ENCODE measurements at regions not wholly inside any gene's neighbourhood (a gene's known extent, or its start where the extent isn't known, plus 50 kb on each side); places are given as distances from the start of the nearest gene placed in this dataset.

DNA sequence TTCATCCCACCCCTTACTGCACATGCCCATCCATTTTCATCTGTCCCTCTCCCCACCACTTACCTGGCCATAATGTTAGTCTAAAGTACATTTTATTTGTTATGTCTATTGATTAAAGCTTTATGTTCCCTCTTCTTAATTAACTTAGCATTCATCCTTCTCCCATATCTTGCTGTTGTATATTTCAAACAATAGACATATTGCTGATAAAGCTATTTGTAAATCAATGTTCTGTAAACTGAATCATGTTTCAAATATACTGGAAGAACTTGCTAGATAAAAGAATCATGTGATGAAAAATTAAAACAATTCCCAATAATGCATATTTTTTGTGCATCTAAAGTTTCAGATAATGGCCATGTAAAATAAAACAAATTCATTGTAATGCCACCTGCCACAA lies 249.2 kb downstream of the IGSF11 start:
- no peak overlapping the region for H3K4me3 ChIP-seq (ENCODE audit: low read depth, low read length)
- TF ChIP-seq MYC (IDR thresholded peaks at IDR 0.05; ENCODE audit: low read depth, low read length) = no peak
- TF ChIP-seq POLR2A (IDR thresholded peaks at IDR 0.05; ENCODE audit: extremely low read depth, insufficient read length) = no peak
- TF ChIP-seq, protein P1, sequence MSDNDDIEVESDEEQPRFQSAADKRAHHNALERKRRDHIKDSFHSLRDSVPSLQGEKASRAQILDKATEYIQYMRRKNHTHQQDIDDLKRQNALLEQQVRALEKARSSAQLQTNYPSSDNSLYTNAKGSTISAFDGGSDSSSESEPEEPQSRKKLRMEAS (IDR thresholded peaks at IDR 0.05; ENCODE audit: low read depth, low read length) = no peak
- TF ChIP-seq, protein P2, sequence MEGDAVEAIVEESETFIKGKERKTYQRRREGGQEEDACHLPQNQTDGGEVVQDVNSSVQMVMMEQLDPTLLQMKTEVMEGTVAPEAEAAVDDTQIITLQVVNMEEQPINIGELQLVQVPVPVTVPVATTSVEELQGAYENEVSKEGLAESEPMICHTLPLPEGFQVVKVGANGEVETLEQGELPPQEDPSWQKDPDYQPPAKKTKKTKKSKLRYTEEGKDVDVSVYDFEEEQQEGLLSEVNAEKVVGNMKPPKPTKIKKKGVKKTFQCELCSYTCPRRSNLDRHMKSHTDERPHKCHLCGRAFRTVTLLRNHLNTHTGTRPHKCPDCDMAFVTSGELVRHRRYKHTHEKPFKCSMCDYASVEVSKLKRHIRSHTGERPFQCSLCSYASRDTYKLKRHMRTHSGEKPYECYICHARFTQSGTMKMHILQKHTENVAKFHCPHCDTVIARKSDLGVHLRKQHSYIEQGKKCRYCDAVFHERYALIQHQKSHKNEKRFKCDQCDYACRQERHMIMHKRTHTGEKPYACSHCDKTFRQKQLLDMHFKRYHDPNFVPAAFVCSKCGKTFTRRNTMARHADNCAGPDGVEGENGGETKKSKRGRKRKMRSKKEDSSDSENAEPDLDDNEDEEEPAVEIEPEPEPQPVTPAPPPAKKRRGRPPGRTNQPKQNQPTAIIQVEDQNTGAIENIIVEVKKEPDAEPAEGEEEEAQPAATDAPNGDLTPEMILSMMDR (IDR thresholded peaks at IDR 0.05; ENCODE audit: low read depth, low read length) = no peak
- DNase-seq (ENCODE audit: low read depth) = no peak

DNA sequence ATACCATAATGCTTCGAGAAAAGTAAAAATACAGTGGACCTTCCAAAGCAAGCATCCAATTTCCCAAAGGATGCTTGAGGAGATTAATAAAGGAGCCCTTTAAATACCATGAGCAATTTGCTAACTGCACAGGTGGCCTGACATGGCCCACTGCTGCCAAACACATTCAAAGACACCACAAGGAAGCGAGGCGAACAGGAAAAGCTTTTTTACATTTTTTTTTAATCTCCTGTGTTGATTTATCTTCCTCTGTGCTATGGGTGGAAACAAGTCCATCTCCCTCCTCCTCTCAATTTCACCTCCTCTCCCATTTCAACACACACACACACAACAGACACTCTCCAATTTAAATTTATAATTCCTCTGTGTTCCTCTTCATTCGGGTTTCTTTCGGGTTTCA lies 243.4 kb downstream of the IGSF11 start:
- H3K4me3 ChIP-seq (ENCODE audit: low read depth, low read length) = no peak overlapping the region
- DNase-seq (ENCODE audit: low read depth) = no peak
- TF ChIP-seq, protein P1 (IDR thresholded peaks at IDR 0.05; ENCODE audit: low read depth, low read length) = no peak
- no peak for TF ChIP-seq MYC (IDR thresholded peaks at IDR 0.05; ENCODE audit: low read depth, low read length)
- TF ChIP-seq, protein P2 (IDR thresholded peaks at IDR 0.05; ENCODE audit: low read depth, low read length) = no peak
- TF ChIP-seq POLR2A (IDR thresholded peaks at IDR 0.05; ENCODE audit: extremely low read depth, insufficient read length) = no peak

DNA sequence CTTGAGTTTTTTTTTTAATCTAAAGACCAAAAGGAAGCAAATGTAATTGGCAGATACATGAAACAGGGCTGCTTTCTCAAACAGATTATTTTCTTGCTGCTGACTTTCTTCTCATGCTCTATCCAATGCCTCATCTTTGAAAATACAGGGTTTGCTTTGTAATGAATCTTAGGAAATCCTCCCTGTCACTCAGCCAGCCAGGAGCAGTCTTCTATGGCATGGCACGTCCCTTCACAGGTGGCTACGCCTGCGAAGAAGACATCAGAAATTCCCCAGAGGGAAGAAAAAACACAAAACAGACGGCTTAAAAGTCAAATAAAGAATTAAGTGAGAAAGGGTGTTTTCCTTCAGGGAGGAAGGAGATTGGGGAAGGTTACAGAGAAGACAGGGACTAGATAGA lies 242.5 kb downstream of the IGSF11 start:
- TF ChIP-seq, protein P2 (IDR thresholded peaks at IDR 0.05; ENCODE audit: low read depth, low read length) = no peak
- no peak overlapping the region for H3K4me3 ChIP-seq (ENCODE audit: low read depth, low read length)
- no peak for DNase-seq (ENCODE audit: low read depth)

DNA sequence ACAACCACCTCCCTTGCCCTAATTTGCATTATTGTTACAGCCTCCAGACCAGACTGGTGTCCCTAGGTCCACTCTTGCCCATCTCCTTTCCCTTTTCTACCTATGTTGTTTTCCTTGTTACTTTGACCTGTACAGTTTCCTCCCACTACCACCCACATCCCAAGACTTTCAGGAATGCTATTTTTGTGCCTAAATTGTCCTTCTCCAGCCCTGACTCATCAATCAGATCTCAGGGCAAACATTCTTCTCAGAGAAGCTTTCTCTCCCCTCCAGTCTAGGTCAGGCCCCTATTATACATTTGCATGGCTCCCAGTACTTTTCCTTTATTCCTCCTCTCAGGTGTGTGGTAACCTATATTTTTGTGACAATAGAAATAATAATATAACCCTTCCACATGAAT lies 241.5 kb downstream of the IGSF11 start:
- DNase-seq (ENCODE audit: low read depth) = no peak
- no peak overlapping the region for H3K4me3 ChIP-seq (ENCODE audit: low read depth, low read length)
- TF ChIP-seq, protein P2 (IDR thresholded peaks at IDR 0.05; ENCODE audit: low read depth, low read length) = no peak
- TF ChIP-seq POLR2A (IDR thresholded peaks at IDR 0.05; ENCODE audit: extremely low read depth, insufficient read length) (no peak), MYC (IDR thresholded peaks at IDR 0.05; ENCODE audit: low read depth, low read length) (no peak)
- TF ChIP-seq, protein P1 (IDR thresholded peaks at IDR 0.05; ENCODE audit: low read depth, low read length) = no peak

DNA sequence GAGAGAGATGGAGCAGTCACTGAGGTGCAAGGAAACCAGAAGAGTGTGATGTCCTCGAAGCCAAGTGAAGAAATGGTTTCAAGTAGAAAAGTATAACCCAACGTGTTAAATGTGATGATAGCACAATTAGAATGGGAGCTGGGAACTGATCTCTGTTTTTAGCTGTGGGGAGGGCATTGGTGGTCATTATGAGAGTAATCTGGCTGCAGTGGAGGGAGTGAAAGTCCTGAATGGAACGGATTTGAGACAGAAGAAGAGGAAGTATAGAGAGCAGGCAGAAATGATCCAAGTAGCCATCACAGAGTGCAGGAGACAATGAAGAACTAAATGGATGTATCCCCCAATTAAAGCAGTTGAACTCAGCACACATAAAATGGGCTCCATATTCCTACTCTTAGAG lies 235.3 kb downstream of the IGSF11 start:
- no peak for DNase-seq (ENCODE audit: low read depth)
- TF ChIP-seq, protein P1 (IDR thresholded peaks at IDR 0.05; ENCODE audit: low read depth, low read length) = no peak
- TF ChIP-seq, protein P2 (IDR thresholded peaks at IDR 0.05; ENCODE audit: low read depth, low read length) = no peak
- no peak for TF ChIP-seq MYC (IDR thresholded peaks at IDR 0.05; ENCODE audit: low read depth, low read length)
- TF ChIP-seq POLR2A (IDR thresholded peaks at IDR 0.05; ENCODE audit: extremely low read depth, insufficient read length) = no peak
- no peak overlapping the region for H3K4me3 ChIP-seq (ENCODE audit: low read depth, low read length)

DNA sequence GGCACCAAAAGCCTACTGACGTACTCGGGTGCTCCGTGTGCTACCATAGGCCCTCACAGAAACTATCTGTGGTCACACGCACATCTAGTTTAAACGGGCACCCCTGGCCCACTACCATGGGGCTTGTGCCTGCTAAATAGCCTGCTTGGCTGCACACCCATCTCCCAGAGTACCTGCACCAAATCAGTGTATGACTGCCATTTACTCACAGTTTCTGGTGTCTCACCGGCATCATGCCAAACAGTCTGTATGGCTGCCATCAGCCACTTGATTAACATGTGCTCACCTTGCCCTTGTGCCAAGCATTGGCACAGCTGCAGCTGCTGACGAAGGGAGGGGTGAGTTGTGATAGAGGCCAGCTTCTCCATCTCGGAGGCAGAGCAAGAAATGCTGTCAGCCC lies 232.7 kb downstream of the IGSF11 start:
- DNase-seq (ENCODE audit: low read depth) = no peak
- H3K4me3 ChIP-seq (ENCODE audit: low read depth, low read length) = no peak overlapping the region
- TF ChIP-seq, protein P1 (IDR thresholded peaks at IDR 0.05; ENCODE audit: low read depth, low read length) = no peak
- TF ChIP-seq, protein P2 (IDR thresholded peaks at IDR 0.05; ENCODE audit: low read depth, low read length) = no peak
- no peak for TF ChIP-seq MYC (IDR thresholded peaks at IDR 0.05; ENCODE audit: low read depth, low read length)
- no peak for TF ChIP-seq POLR2A (IDR thresholded peaks at IDR 0.05; ENCODE audit: extremely low read depth, insufficient read length)
